ENCODE measurements at regions not wholly inside any gene's neighbourhood (a gene's known extent, or its start where the extent isn't known, plus 50 kb on each side); places are given as distances from the start of the nearest gene placed in this dataset.

- H3K36me3 Mint-ChIP-seq (ENCODE audit: low read depth, unreplicated experiment): no peaks in the 10 kb centered on the region
- no peaks in the 10 kb centered on the region for H3K27me3 ChIP-seq (ENCODE audit: insufficient read depth, low read length)
- no peak overlapping the region for H3K4me2 ChIP-seq (ENCODE audit: low read length)
- H3K4me1 ChIP-seq (ENCODE audit: insufficient read depth, low read length): no peaks in the 10 kb centered on the region
- no peak overlapping the region for H2AFZ ChIP-seq (ENCODE audit: low read depth, low read length)
- no peaks in the 10 kb centered on the region for H3K27me3 Mint-ChIP-seq (ENCODE audit: low read depth, unreplicated experiment)
- H3K27ac ChIP-seq (ENCODE audit: low read depth, low read length): no peak overlapping the region
- no peaks in the 10 kb centered on the region for H4K20me1 ChIP-seq (ENCODE audit: insufficient read depth, low read length)
- no peak overlapping the region for H3K4me3 Mint-ChIP-seq (ENCODE audit: unreplicated experiment)
- peaks cover 16% of the 10 kb centered on the region for H3K4me1 Mint-ChIP-seq (ENCODE audit: low read depth, unreplicated experiment)
- H3K9ac ChIP-seq (ENCODE audit: low read length): no peak overlapping the region
- H3K36me3 ChIP-seq (ENCODE audit: insufficient read depth, low read length): no peaks in the 10 kb centered on the region
- TF ChIP-seq EZH2 (IDR thresholded peaks at IDR 0.05; ENCODE audit: insufficient read depth, low read length) (no peak), CTCF (IDR thresholded peaks at IDR 0.05; ENCODE audit: insufficient read depth, low read depth, low read length) (no peak)
- FAIRE-seq (no peak), DNase-seq (ENCODE audit: low read depth) (no peak)
- H3K9me3 ChIP-seq (ENCODE audit: insufficient read depth, low read depth, low read length): no peaks in the 10 kb centered on the region
- no peaks in the 10 kb centered on the region for H3K79me2 ChIP-seq (ENCODE audit: insufficient read depth, low read length)
- H3K27ac Mint-ChIP-seq (ENCODE audit: unreplicated experiment): no peak overlapping the region
- H3K9me3 Mint-ChIP-seq (ENCODE audit: unreplicated experiment): no peaks in the 10 kb centered on the region
- no peak overlapping the region for H3K4me3 ChIP-seq (ENCODE audit: insufficient read depth, low read depth, low read length)
These were observed 196.9 kb upstream of the ALG10 start for GRCh38 chr12:33825442-33825841.

GRCh38 chr12:33825986-33826602, 196.2 kb upstream of the ALG10 start:
- no peaks in the 10 kb centered on the region for H3K9me3 Mint-ChIP-seq (ENCODE audit: unreplicated experiment)
- no peak overlapping the region for H3K4me3 Mint-ChIP-seq (ENCODE audit: unreplicated experiment)
- Histone ChIP-seq H3K27me3 (ENCODE audit: insufficient read depth, low read length) (no peaks in the 10 kb centered on the region), H3K27ac (ENCODE audit: low read depth, low read length) (no peak overlapping the region), H3K79me2 (ENCODE audit: insufficient read depth, low read length) (no peaks in the 10 kb centered on the region), H3K36me3 (ENCODE audit: insufficient read depth, low read length) (no peaks in the 10 kb centered on the region), H3K9me3 (ENCODE audit: insufficient read depth, low read depth, low read length) (no peaks in the 10 kb centered on the region), H3K4me1 (ENCODE audit: insufficient read depth, low read length) (no peaks in the 10 kb centered on the region), H3K9ac (ENCODE audit: low read length) (no peak overlapping the region), H3K4me3 (ENCODE audit: insufficient read depth, low read depth, low read length) (no peak overlapping the region), H4K20me1 (ENCODE audit: insufficient read depth, low read length) (no peaks in the 10 kb centered on the region), H3K4me2 (ENCODE audit: low read length) (no peak overlapping the region), H2AFZ (ENCODE audit: low read depth, low read length) (no peak overlapping the region)
- no peak for TF ChIP-seq CTCF (IDR thresholded peaks at IDR 0.05; ENCODE audit: insufficient read depth, low read depth, low read length)
- no peak for TF ChIP-seq EZH2 (IDR thresholded peaks at IDR 0.05; ENCODE audit: insufficient read depth, low read length)
- no peaks in the 10 kb centered on the region for H3K36me3 Mint-ChIP-seq (ENCODE audit: low read depth, unreplicated experiment)
- FAIRE-seq (no peak), DNase-seq (ENCODE audit: low read depth) (no peak)
- no peaks in the 10 kb centered on the region for H3K27me3 Mint-ChIP-seq (ENCODE audit: low read depth, unreplicated experiment)
- no peak overlapping the region for H3K27ac Mint-ChIP-seq (ENCODE audit: unreplicated experiment)
- H3K4me1 Mint-ChIP-seq (ENCODE audit: low read depth, unreplicated experiment): peaks cover 16% of the 10 kb centered on the region

- Mint-ChIP-seq H3K36me3 (ENCODE audit: low read depth, unreplicated experiment) (no peaks in the 10 kb centered on the region), H3K9me3 (ENCODE audit: unreplicated experiment) (no peaks in the 10 kb centered on the region), H3K27me3 (ENCODE audit: low read depth, unreplicated experiment) (no peaks in the 10 kb centered on the region), H3K4me3 (ENCODE audit: unreplicated experiment) (no peak overlapping the region), H3K27ac (ENCODE audit: unreplicated experiment) (no peak overlapping the region), H3K4me1 (ENCODE audit: low read depth, unreplicated experiment) (peaks cover 16% of the 10 kb centered on the region)
- Histone ChIP-seq H3K4me3 (ENCODE audit: insufficient read depth, low read depth, low read length) (no peak overlapping the region), H2AFZ (ENCODE audit: low read depth, low read length) (no peak overlapping the region), H3K4me2 (ENCODE audit: low read length) (no peak overlapping the region), H3K4me1 (ENCODE audit: insufficient read depth, low read length) (no peaks in the 10 kb centered on the region), H3K9me3 (ENCODE audit: insufficient read depth, low read depth, low read length) (no peaks in the 10 kb centered on the region), H4K20me1 (ENCODE audit: insufficient read depth, low read length) (no peaks in the 10 kb centered on the region), H3K27me3 (ENCODE audit: insufficient read depth, low read length) (no peaks in the 10 kb centered on the region), H3K79me2 (ENCODE audit: insufficient read depth, low read length) (no peaks in the 10 kb centered on the region), H3K9ac (ENCODE audit: low read length) (no peak overlapping the region), H3K36me3 (ENCODE audit: insufficient read depth, low read length) (no peaks in the 10 kb centered on the region), H3K27ac (ENCODE audit: low read depth, low read length) (no peak overlapping the region)
- FAIRE-seq: no peak
- no peak for TF ChIP-seq CTCF (IDR thresholded peaks at IDR 0.05; ENCODE audit: insufficient read depth, low read depth, low read length)
- no peak for TF ChIP-seq EZH2 (IDR thresholded peaks at IDR 0.05; ENCODE audit: insufficient read depth, low read length)
- no peak for DNase-seq (ENCODE audit: low read depth)
These were observed 194.0 kb upstream of the ALG10 start for GRCh38 chr12:33828326-33828725.

Data from astrocyte (in vitro differentiated cells and primary cell).